GM18508 (cell line): ENCODE measurements at regions not wholly inside any gene's neighbourhood (a gene's known extent, or its start where the extent isn't known, plus 50 kb on each side); places are given as distances from the start of the nearest gene placed in this dataset.

Experiments used
- ATAC-seq: cut with Tn5 transposase; IDR thresholded peaks from one replicate; pipeline ENCODE4 v1.9.1; 2021; ENCODE audit warnings: moderate number of reproducible peaks; ENCODE audit not compliant: insufficient read depth, unreplicated experiment

GRCh38 chr1:229204921-229205777 lies 65.8 kb upstream of the RAB4A start:
- ATAC-seq: no peak

- no peak for ATAC-seq
These were observed 65.1 kb upstream of the RAB4A start for GRCh38 chr1:229205854-229206253.

GRCh38 chr1:229207916-229208315 lies 63.0 kb upstream of the RAB4A start:
- ATAC-seq: no peak

GRCh38 chr1:229208481-229208880 lies 62.4 kb upstream of the RAB4A start:
- no peak for ATAC-seq

GRCh38 chr1:229209386-229209785 lies 61.5 kb upstream of the RAB4A start:
- ATAC-seq: no peak

- no peak for ATAC-seq
These were observed 61.1 kb upstream of the RAB4A start for GRCh38 chr1:229209816-229210215.

- ATAC-seq: no peak
These were observed 60.1 kb upstream of the RAB4A start for GRCh38 chr1:229210844-229211243.

GRCh38 chr1:229213797-229214196 lies 57.1 kb upstream of the RAB4A start:
- no peak for ATAC-seq

GRCh38 chr1:229217716-229218115 lies 53.2 kb upstream of the RAB4A start:
- ATAC-seq: no peak

- ATAC-seq: no peak
These were observed 52.3 kb upstream of the RAB4A start for GRCh38 chr1:229218612-229219025.

- ATAC-seq: no peak
These were observed 50.6 kb upstream of the RAB4A start for GRCh38 chr1:229220163-229220846.

- ATAC-seq: no peak
These were observed 49.5 kb upstream of the RAB4A start for GRCh38 chr1:229221106-229222019.
